Natural killer cell (primary cell): ENCODE measurements at regions not wholly inside any gene's neighbourhood (a gene's known extent, or its start where the extent isn't known, plus 50 kb on each side); places are given as distances from the start of the nearest gene placed in this dataset.

ENCODE experiments used
- ATAC-seq, 3 donors: fragments of 150-1000 bp in 2 of 3; fragments of 200-7000 bp in 1 of 3; cut with Tn5 transposase; 1 replicate in 1 of 3; 2 replicates in 2 of 3; pipeline ENCODE4 v1.10.0; 2021; ENCODE audit warnings: mild to moderate bottlenecking in 2 of 3, moderate library complexity in 2 of 3
- DNase-seq, 2 donors: peaks; one replicate each; pipeline versions ENCODE4 v3.0.0 to v3.0.0-alpha.2; 2013 to 2021; ENCODE audit warnings: mixed read lengths in 1 of 2
- H3K27ac ChIP-seq: one replicate; pipeline ENCODE4 v1.5.1; 2013; ENCODE audit warnings: mild to moderate bottlenecking, low read length
- H3K27me3 ChIP-seq: one replicate; pipeline ENCODE4 v1.6.1; 2013; ENCODE audit warnings: low read length; ENCODE audit not compliant: control insufficient read depth, insufficient read depth
- H3K36me3 ChIP-seq: one replicate; pipeline ENCODE4 v1.6.1; 2013; ENCODE audit warnings: low read length; ENCODE audit not compliant: control insufficient read depth, insufficient read depth
- H3K4me1 ChIP-seq: one replicate; pipeline ENCODE4 v1.6.1; 2013; ENCODE audit warnings: low read length; ENCODE audit not compliant: control insufficient read depth, insufficient read depth
- H3K4me3 ChIP-seq: one replicate; pipeline ENCODE4 v1.5.1; 2013; ENCODE audit warnings: low read length
- H3K9me3 ChIP-seq: one replicate; pipeline ENCODE4 v1.6.1; 2013; ENCODE audit warnings: low read length; ENCODE audit not compliant: control insufficient read depth, insufficient read depth
- H3K27ac Mint-ChIP-seq, 2 donors: one replicate each; pipeline ENCODE4 v1.8.0; 2022; ENCODE audit warnings: mild to moderate bottlenecking in 2 of 2, mixed read lengths in 2 of 2, moderate library complexity in 1 of 2
- H3K27me3 Mint-ChIP-seq, 2 donors: one replicate each; pipeline ENCODE4 v1.8.0; 2022; ENCODE audit warnings: low read depth in 2 of 2, mixed read lengths in 2 of 2
- H3K36me3 Mint-ChIP-seq: one replicate; pipeline ENCODE4 v1.8.0; 2022; ENCODE audit warnings: mixed read lengths
- H3K4me1 Mint-ChIP-seq, 2 donors: one replicate each; pipeline ENCODE4 v1.8.0; 2022; ENCODE audit warnings: mixed read lengths in 2 of 2
- H3K4me3 Mint-ChIP-seq: one replicate; pipeline ENCODE4 v1.8.0; 2022; ENCODE audit warnings: mild to moderate bottlenecking, moderate library complexity, mixed read lengths
- H3K9me3 Mint-ChIP-seq, 2 donors: one replicate each; pipeline ENCODE4 v1.8.0; 2022; ENCODE audit warnings: mixed read lengths in 2 of 2
- WGBS: methylation state at CpG from one replicate; pipeline ENCODE4 v1.1.7; 2013; ENCODE audit warnings: missing lambda C conversion rate; ENCODE audit not compliant: insufficient coverage; 5-methylcytosine and 5-hydroxymethylcytosine counted together
- intact Hi-C: fragments of 100-400 bp; cut with micrococcal nuclease; formaldehyde crosslinking; loops from one replicate; pipeline ENCODE4 v1.14.2; 2022
- TF ChIP-seq, protein P1 (sequence below): fragments of 200-600 bp; IDR thresholded peaks from one replicate; pipeline ENCODE4 v1.8.0; 2022; ENCODE audit warnings: antibody characterized with exemption

DNA sequence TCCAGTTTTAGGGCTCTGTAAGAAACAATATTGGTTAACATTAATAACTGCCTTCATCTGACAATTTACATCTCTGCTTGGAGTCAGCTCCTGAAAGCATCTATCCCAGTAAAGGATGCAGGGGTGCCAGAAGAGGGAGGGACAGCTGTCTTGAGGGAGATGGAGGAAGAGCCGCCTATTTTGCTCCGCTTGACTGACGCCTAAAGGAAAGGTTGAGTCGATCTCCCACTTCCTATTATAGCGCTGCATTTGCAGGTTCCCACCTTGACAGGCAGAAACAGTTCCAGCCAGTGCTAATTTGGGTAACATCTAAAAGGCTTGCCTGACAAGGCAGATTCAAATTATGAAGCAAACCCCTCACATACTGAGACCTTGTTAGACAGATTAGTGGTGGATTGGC lies 374.6 kb downstream of the SPATA31D1 start:
- peaks cover 7% of the 10 kb centered on the region for H3K36me3 Mint-ChIP-seq
- H3K4me3 Mint-ChIP-seq = no peak overlapping the region
- H3K4me3 ChIP-seq = no peak overlapping the region
- 66% methylated on average over 5 of the region's 5 CpGs for WGBS
- H3K27me3 Mint-ChIP-seq = no peaks in the 10 kb centered on the region
- no peaks in the 10 kb centered on the region for H3K4me1 Mint-ChIP-seq
- no peaks in the 10 kb centered on the region for H3K9me3 ChIP-seq
- ATAC-seq = no peak
- no peak overlapping the region for H3K27ac Mint-ChIP-seq
- peaks cover 4 to 5% of the 10 kb centered on the region in 2 donors for H3K9me3 Mint-ChIP-seq
- no peak overlapping the region for H3K27ac ChIP-seq
- DNase-seq = no peak
- H3K36me3 ChIP-seq = no peaks in the 10 kb centered on the region
- H3K27me3 ChIP-seq = no peaks in the 10 kb centered on the region
- no peaks in the 10 kb centered on the region for H3K4me1 ChIP-seq
- TF ChIP-seq, protein P1, sequence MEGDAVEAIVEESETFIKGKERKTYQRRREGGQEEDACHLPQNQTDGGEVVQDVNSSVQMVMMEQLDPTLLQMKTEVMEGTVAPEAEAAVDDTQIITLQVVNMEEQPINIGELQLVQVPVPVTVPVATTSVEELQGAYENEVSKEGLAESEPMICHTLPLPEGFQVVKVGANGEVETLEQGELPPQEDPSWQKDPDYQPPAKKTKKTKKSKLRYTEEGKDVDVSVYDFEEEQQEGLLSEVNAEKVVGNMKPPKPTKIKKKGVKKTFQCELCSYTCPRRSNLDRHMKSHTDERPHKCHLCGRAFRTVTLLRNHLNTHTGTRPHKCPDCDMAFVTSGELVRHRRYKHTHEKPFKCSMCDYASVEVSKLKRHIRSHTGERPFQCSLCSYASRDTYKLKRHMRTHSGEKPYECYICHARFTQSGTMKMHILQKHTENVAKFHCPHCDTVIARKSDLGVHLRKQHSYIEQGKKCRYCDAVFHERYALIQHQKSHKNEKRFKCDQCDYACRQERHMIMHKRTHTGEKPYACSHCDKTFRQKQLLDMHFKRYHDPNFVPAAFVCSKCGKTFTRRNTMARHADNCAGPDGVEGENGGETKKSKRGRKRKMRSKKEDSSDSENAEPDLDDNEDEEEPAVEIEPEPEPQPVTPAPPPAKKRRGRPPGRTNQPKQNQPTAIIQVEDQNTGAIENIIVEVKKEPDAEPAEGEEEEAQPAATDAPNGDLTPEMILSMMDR = no peak
- intact Hi-C loops = no loop called here

DNA sequence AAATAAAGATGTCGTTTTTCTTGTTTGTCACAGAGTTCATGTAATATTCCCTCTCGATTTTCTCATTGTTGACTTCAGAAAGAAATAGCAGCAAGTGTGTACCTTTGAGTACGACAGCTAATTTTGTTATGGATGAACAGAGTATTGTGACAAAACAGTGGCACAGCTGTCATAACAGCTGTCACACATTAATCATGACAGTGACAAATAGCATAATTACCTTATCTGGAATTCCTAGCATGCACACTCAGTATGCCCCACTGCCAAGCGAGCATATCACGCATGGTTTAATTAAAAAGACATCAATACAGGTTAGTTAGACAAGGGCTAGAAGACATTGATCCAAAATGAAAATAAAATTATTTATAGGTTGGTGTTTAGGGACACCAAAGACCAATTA lies 375.1 kb downstream of the SPATA31D1 start:
- H3K9me3 Mint-ChIP-seq = peaks cover 5 to 6% of the 10 kb centered on the region in 2 donors

DNA sequence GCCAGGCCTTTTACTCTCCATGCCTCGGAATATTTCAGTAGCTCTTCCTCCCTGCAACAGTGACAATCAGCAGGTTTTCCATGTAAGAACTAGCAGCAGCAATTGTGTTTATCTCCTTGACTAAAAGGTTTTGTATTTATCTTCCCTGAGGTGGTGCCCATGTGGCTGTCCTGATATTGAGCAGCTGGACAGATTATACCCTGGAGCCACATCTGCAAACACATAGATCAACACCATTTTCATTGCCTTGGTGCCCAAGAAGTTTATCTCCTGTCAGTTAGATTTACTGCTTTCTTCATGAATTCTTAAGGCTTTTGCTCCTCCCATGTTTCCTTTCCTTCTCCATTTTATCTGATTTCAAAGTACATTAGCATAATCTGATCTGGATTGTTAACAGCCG lies 378.4 kb downstream of the SPATA31D1 start:
- Mint-ChIP-seq H3K4me3 (no peak overlapping the region), H3K4me1 (no peaks in the 10 kb centered on the region), H3K36me3 (peaks cover 7% of the 10 kb centered on the region), H3K9me3 (peaks cover 8 to 12% of the 10 kb centered on the region in 2 donors), H3K27me3 (no peaks in the 10 kb centered on the region), H3K27ac (no peak overlapping the region)
- H3K9me3 ChIP-seq = no peaks in the 10 kb centered on the region
- no peaks in the 10 kb centered on the region for H3K27me3 ChIP-seq
- ATAC-seq (no peak), DNase-seq (no peak)
- TF ChIP-seq, protein P1 = no peak
- WGBS = 77% methylated on average over 1 of the region's 2 CpGs
- H3K36me3 ChIP-seq = no peaks in the 10 kb centered on the region
- no peak overlapping the region for H3K4me3 ChIP-seq
- H3K27ac ChIP-seq = no peak overlapping the region
- H3K4me1 ChIP-seq = no peaks in the 10 kb centered on the region
- intact Hi-C loops = no loop called here

More for the DNA sequence above, 375.1 kb downstream of the SPATA31D1 start:
- Histone ChIP-seq H3K4me3 (no peak overlapping the region), H3K36me3 (no peaks in the 10 kb centered on the region), H3K9me3 (no peaks in the 10 kb centered on the region), H3K4me1 (no peaks in the 10 kb centered on the region), H3K27me3 (no peaks in the 10 kb centered on the region), H3K27ac (no peak overlapping the region)
- DNase-seq = no peak
- no peak for ATAC-seq
- Mint-ChIP-seq H3K36me3 (peaks cover 7% of the 10 kb centered on the region), H3K4me3 (no peak overlapping the region), H3K4me1 (no peaks in the 10 kb centered on the region), H3K27me3 (no peaks in the 10 kb centered on the region), H3K27ac (no peak overlapping the region)
- TF ChIP-seq, protein P1 = no peak
- intact Hi-C loops = no loop called here
- WGBS = 92% methylated on average over 4 of the region's 5 CpGs

DNA sequence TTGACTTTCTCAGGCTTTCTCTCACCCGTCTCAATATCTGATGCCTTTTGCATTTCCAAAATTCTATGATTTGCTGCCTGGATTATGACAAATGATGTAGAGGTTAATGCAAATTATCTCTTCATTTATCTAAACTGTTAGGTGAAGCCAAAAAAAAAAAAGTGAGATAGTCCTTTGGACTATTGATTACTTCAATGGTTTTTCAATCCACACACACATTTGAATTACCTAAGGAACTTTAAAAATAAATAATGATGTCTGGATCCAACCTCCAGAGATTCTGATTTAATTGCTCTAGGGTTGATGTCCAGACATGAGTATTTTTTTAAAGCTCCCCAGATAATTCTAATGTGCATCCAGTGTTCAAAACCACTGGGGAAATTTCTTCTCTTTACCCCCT lies 379.4 kb downstream of the SPATA31D1 start:
- Mint-ChIP-seq H3K9me3 (peaks cover 9 to 12% of the 10 kb centered on the region in 2 donors), H3K4me1 (no peaks in the 10 kb centered on the region), H3K27me3 (no peaks in the 10 kb centered on the region), H3K4me3 (no peak overlapping the region), H3K36me3 (peaks cover 7% of the 10 kb centered on the region), H3K27ac (no peak overlapping the region)
- no peak overlapping the region for H3K4me3 ChIP-seq
- no CpG with 5 or more reads among the region's 1 CpG for WGBS
- intact Hi-C loops = no loop called here
- H3K4me1 ChIP-seq = no peaks in the 10 kb centered on the region
- DNase-seq = no peak
- H3K36me3 ChIP-seq = no peaks in the 10 kb centered on the region
- no peak overlapping the region for H3K27ac ChIP-seq
- no peaks in the 10 kb centered on the region for H3K9me3 ChIP-seq
- H3K27me3 ChIP-seq = no peaks in the 10 kb centered on the region
- TF ChIP-seq, protein P1 = no peak
- no peak for ATAC-seq
